Tibial artery (tissue), 4 donors: ENCODE measurements at regions not wholly inside any gene's neighbourhood (a gene's known extent, or its start where the extent isn't known, plus 50 kb on each side); places are given as distances from the start of the nearest gene placed in this dataset.

Source experiments
- DNase-seq, 2 donors: peaks; one replicate each; pipeline ENCODE4 v3.0.0-alpha.2; 2019
- H3K27ac ChIP-seq, 2 donors: fragments of 200-600 bp; sonication (generic) in 1 of 2; 1 replicate in 1 of 2; 2 replicates in 1 of 2; pipeline ENCODE4 v1.5.1; 2018 to 2019; ENCODE audit warnings: mild to moderate bottlenecking in 1 of 2
- H3K27me3 ChIP-seq, 2 donors: fragments of 200-600 bp; sonication (generic) in 1 of 2; one replicate each; pipeline versions ENCODE4 v1.5.1 to v1.6.0; 2016 to 2019
- H3K36me3 ChIP-seq, 3 donors: fragments of 200-600 bp; sonication (generic) in 2 of 3; one replicate each; pipeline ENCODE4 v1.5.1; 2016 to 2019; ENCODE audit warnings: mild to moderate bottlenecking in 2 of 3
- H3K4me1 ChIP-seq, 4 donors: fragments of 200-600 bp; sonication (generic) in 2 of 4; 1 replicate in 3 of 4; 2 replicates in 1 of 4; pipeline ENCODE4 v1.5.1; 2016 to 2019
- H3K4me3 ChIP-seq, 2 donors: fragments of 200-600 bp; sonication (generic) in 1 of 2; 1 replicate in 1 of 2; 2 replicates in 1 of 2; pipeline ENCODE4 v1.5.1; 2018 to 2019; ENCODE audit warnings: mild to moderate bottlenecking in 2 of 2
- H3K9me3 ChIP-seq, 3 donors: fragments of 200-600 bp; sonication (generic) in 1 of 3; one replicate each; pipeline ENCODE4 v1.5.1; 2016 to 2019
- CTCF ChIP-seq, 2 experiments: fragments of 200-600 bp in 1 of 2; fragments of 450-650 bp in 1 of 2; IDR thresholded peaks; one replicate each; pipeline ENCODE4 v1.5.1; 2017 to 2019; ENCODE audit warnings: antibody characterized with exemption in 2 of 2, mild to moderate bottlenecking in 1 of 2, moderate library complexity in 1 of 2
- intact Hi-C: fragments of 100-400 bp; cut with DNase I; formaldehyde crosslinking; loops from one replicate; pipeline ENCODE4 v1.15.0; 2023; ENCODE audit warnings: low total_unique reads

DNA sequence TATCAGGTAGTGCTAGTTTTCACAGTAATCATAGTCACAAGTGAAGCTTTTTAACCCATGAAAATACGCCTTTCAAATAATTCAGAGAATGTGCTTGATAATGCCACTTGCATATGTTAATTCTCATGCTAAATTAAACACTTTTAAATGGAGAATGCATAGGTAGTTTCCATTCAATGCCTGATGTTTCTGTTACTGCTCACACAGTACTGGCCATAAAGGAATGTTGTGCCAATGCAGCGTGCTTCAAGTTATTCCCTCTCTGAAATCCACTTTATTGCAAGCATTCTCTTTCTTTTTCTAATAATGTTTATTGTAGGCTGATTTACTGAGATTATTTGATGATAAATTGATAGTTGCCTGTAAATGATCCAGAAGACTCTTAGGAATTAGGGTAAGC is 513.0 kb upstream of the KLF12 start:
- Histone ChIP-seq H3K4me3 (no peak overlapping the region), H3K27me3 (no peaks in the 10 kb centered on the region), H3K4me1 (peaks cover 0 to 4% (median 0%) of the 10 kb centered on the region in 4 donors), H3K36me3 (no peaks in the 10 kb centered on the region), H3K9me3 (no peaks in the 10 kb centered on the region), H3K27ac (no peak overlapping the region)
- TF ChIP-seq CTCF (IDR thresholded peaks at IDR 0.05): no peak
- intact Hi-C loops: no loop called here
- no peak for DNase-seq

GRCh38 chr13:74646091-74646490 is 511.9 kb upstream of the KLF12 start:
- Histone ChIP-seq H3K27me3 (no peaks in the 10 kb centered on the region), H3K4me1 (peaks cover 0 to 4% (median 0%) of the 10 kb centered on the region in 4 donors), H3K4me3 (no peak overlapping the region), H3K27ac (no peak overlapping the region), H3K36me3 (no peaks in the 10 kb centered on the region), H3K9me3 (no peaks in the 10 kb centered on the region)
- no peak for DNase-seq
- intact Hi-C loops: no loop called here
- TF ChIP-seq CTCF (IDR thresholded peaks at IDR 0.05): no peak

- DNase-seq: no peak
- intact Hi-C loops: no loop called here
- Histone ChIP-seq H3K36me3 (no peaks in the 10 kb centered on the region), H3K27me3 (no peaks in the 10 kb centered on the region), H3K4me1 (peaks cover 0 to 4% (median 0%) of the 10 kb centered on the region in 4 donors), H3K9me3 (no peaks in the 10 kb centered on the region), H3K27ac (no peak overlapping the region), H3K4me3 (no peak overlapping the region)
- TF ChIP-seq CTCF (IDR thresholded peaks at IDR 0.05): no peak
These were observed 511.4 kb upstream of the KLF12 start for GRCh38 chr13:74645586-74645985.

DNA sequence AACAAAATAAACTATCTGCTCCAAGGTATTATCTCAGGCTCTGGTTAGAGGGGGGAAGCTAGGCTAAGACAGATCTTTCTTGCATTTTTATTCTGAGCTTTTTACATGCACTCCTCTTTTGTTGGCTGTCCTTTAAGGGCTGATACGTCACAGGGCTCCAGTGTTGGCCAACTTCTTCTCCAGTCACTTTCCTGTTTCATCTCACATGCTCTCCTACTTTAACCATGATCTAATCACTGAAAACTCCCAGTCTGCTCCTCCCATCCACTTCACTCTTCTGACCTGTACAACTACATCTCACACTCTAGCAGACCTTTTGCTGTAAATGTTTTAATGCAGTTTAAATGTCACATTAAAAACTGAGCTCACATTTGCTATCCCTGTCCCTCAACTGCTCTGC is 510.0 kb upstream of the KLF12 start:
- H3K4me1 ChIP-seq: peaks cover 0 to 4% (median 0%) of the 10 kb centered on the region in 4 donors
- no peak for TF ChIP-seq CTCF (IDR thresholded peaks at IDR 0.05)
- H3K27ac ChIP-seq: no peak overlapping the region
- H3K4me3 ChIP-seq: no peak overlapping the region
- intact Hi-C loops: no loop called here
- no peaks in the 10 kb centered on the region for H3K27me3 ChIP-seq
- DNase-seq: no peak
- H3K9me3 ChIP-seq: no peaks in the 10 kb centered on the region
- H3K36me3 ChIP-seq: no peaks in the 10 kb centered on the region

DNA sequence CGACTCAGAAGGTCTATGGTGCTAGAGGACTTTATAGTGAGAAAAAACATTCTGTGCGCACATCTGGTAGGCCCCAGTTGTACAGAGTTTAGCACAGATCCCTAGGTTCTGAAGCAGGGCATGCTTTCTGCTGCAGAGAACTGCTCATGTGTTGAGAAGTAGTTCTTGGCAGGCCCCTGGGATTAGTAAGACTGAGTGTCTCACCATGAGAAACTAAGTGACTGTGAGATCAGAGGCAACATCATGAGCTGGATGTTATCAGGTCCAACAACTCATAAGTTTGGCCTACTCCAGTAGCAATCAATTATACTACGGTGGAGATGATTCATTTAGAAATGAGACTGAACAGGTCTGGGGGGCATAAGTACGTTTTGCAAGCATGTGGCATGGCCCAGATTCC is 507.4 kb upstream of the KLF12 start:
- intact Hi-C loops: no loop called here

More for the DNA sequence above, 507.4 kb upstream of the KLF12 start:
- Histone ChIP-seq H3K4me3 (no peak overlapping the region), H3K4me1 (peaks cover 0 to 4% (median 0%) of the 10 kb centered on the region in 4 donors), H3K27me3 (no peaks in the 10 kb centered on the region), H3K36me3 (no peaks in the 10 kb centered on the region), H3K9me3 (no peaks in the 10 kb centered on the region), H3K27ac (no peak overlapping the region)
- no peak for DNase-seq
- TF ChIP-seq CTCF (IDR thresholded peaks at IDR 0.05): no peak
